OCI-LY1 (cell line): ENCODE measurements at regions not wholly inside any gene's neighbourhood (a gene's known extent, or its start where the extent isn't known, plus 50 kb on each side); places are given as distances from the start of the nearest gene placed in this dataset.

ENCODE experiments used
- H2AFZ ChIP-seq: fragments of 200-600 bp; sonication (generic), shearing (Covaris generic); 2 replicates; pipeline ENCODE4 v1.6.0; 2014; ENCODE audit warnings: antibody characterized with exemption, mild to moderate bottlenecking, low read length
- H3F3A ChIP-seq: fragments of 200-600 bp; sonication (generic), shearing (Covaris generic); 2 replicates; pipeline ENCODE4 v1.6.0; 2014; ENCODE audit warnings: mild to moderate bottlenecking, antibody characterized with exemption, low read length, moderate library complexity; ENCODE audit not compliant: insufficient read depth
- H3K27ac ChIP-seq: fragments of 200-600 bp; sonication (generic); 2 replicates; pipeline ENCODE4 v1.5.1; 2014; ENCODE audit warnings: low read length, mixed run types, mild to moderate bottlenecking, low read depth; ENCODE audit not compliant: poor library complexity, severe bottlenecking
- H3K27me3 ChIP-seq: fragments of 200-600 bp; sonication (generic); 2 replicates; pipeline ENCODE4 v1.6.0; 2014; ENCODE audit warnings: antibody characterized with exemption, mild to moderate bottlenecking, low read length, moderate library complexity; ENCODE audit not compliant: insufficient read depth
- H3K36me3 ChIP-seq: fragments of 200-600 bp; sonication (generic); 2 replicates; pipeline ENCODE4 v1.6.1; 2014; ENCODE audit warnings: mild to moderate bottlenecking, antibody characterized with exemption, low read length, moderate library complexity, mixed read lengths; ENCODE audit not compliant: insufficient read depth
- H3K4me1 ChIP-seq: fragments of 200-600 bp; sonication (generic); 2 replicates; pipeline ENCODE4 v1.5.1; 2014; ENCODE audit warnings: mild to moderate bottlenecking, low read length, moderate library complexity; ENCODE audit not compliant: insufficient read depth, severe bottlenecking
- H3K4me2 ChIP-seq: fragments of 200-600 bp; sonication (generic), shearing (Covaris generic); 2 replicates; pipeline ENCODE4 v1.6.1; 2014; ENCODE audit warnings: low read length
- H3K4me3 ChIP-seq: fragments of 200-600 bp; sonication (generic); 2 replicates; pipeline ENCODE4 v1.5.1; 2014; ENCODE audit warnings: low read length, low read depth, mild to moderate bottlenecking, mixed read lengths; ENCODE audit not compliant: poor library complexity, severe bottlenecking
- H3K79me2 ChIP-seq: fragments of 200-600 bp; shearing (Covaris generic); 2 replicates; pipeline ENCODE4 v1.6.1; 2016; ENCODE audit warnings: mixed run types, low read length, mixed read lengths; ENCODE audit not compliant: insufficient read depth
- H3K9ac ChIP-seq: fragments of 200-600 bp; sonication (generic), shearing (Covaris generic); 2 replicates; pipeline ENCODE4 v1.6.1; 2014; ENCODE audit warnings: mild to moderate bottlenecking, low read length, mixed read lengths
- H3K9me2 ChIP-seq: fragments of 200-600 bp; sonication (generic), shearing (Covaris generic); 2 replicates; pipeline ENCODE4 v1.6.1; 2014; ENCODE audit warnings: low read depth, mild to moderate bottlenecking, low read length, mixed read lengths
- H3K9me3 ChIP-seq: fragments of 200-600 bp; shearing (Covaris generic); 2 replicates; pipeline ENCODE4 v1.6.1; 2014; ENCODE audit warnings: low read length, mixed read lengths
- H4K20me1 ChIP-seq: fragments of 200-600 bp; sonication (generic), shearing (Covaris generic); 2 replicates; pipeline ENCODE4 v1.6.0; 2016; ENCODE audit warnings: mild to moderate bottlenecking, low read length; ENCODE audit not compliant: insufficient read depth
- CTCF ChIP-seq: fragments of 200-600 bp; sonication (generic), shearing (Covaris generic); IDR thresholded peaks from 2 replicates; pipeline ENCODE4 v1.5.1; 2017; ENCODE audit warnings: mild to moderate bottlenecking, antibody characterized with exemption, low read length, moderate library complexity, mixed read lengths
- EZH2 ChIP-seq: fragments of 200-600 bp; sonication (generic), shearing (Covaris generic); IDR thresholded peaks from 2 replicates; pipeline ENCODE4 v1.8.0; 2017; ENCODE audit warnings: borderline replicate concordance, mixed run types, mild to moderate bottlenecking, antibody characterized with exemption, low read length, moderate library complexity, mixed read lengths

GRCh38 chr16:62545039-62545438 lies 508.8 kb upstream of the CDH8 start:
- H3K4me1 ChIP-seq: no peaks in the 10 kb centered on the region
- no peaks in the 10 kb centered on the region for H3K9me2 ChIP-seq
- H3K27me3 ChIP-seq: no peaks in the 10 kb centered on the region
- H3K79me2 ChIP-seq: no peaks in the 10 kb centered on the region
- no peaks in the 10 kb centered on the region for H3K36me3 ChIP-seq
- H2AFZ ChIP-seq: no peak overlapping the region
- no peak overlapping the region for H3K9ac ChIP-seq
- TF ChIP-seq EZH2 (no peak), CTCF (no peak)
- no peaks in the 10 kb centered on the region for H3K9me3 ChIP-seq
- H3F3A ChIP-seq: no peaks in the 10 kb centered on the region
- no peak overlapping the region for H3K27ac ChIP-seq
- H3K4me2 ChIP-seq: no peak overlapping the region
- no peaks in the 10 kb centered on the region for H4K20me1 ChIP-seq
- no peak overlapping the region for H3K4me3 ChIP-seq

- Histone ChIP-seq H3F3A (no peaks in the 10 kb centered on the region), H3K36me3 (no peaks in the 10 kb centered on the region), H3K27me3 (no peaks in the 10 kb centered on the region), H3K9me3 (no peaks in the 10 kb centered on the region), H2AFZ (no peak overlapping the region), H3K4me3 (no peak overlapping the region), H3K9ac (no peak overlapping the region), H4K20me1 (no peaks in the 10 kb centered on the region), H3K27ac (no peak overlapping the region), H3K4me1 (no peaks in the 10 kb centered on the region), H3K79me2 (no peaks in the 10 kb centered on the region), H3K9me2 (no peaks in the 10 kb centered on the region), H3K4me2 (no peak overlapping the region)
- no peak for TF ChIP-seq EZH2
- TF ChIP-seq CTCF: no peak
Measured at GRCh38 chr16:62543516-62543915, 507.3 kb upstream of the CDH8 start.

GRCh38 chr16:62539657-62540056 lies 503.4 kb upstream of the CDH8 start:
- H3K27me3 ChIP-seq: no peaks in the 10 kb centered on the region
- no peaks in the 10 kb centered on the region for H4K20me1 ChIP-seq
- TF ChIP-seq CTCF (no peak), EZH2 (no peak)
- no peak overlapping the region for H3K9ac ChIP-seq
- H3F3A ChIP-seq: no peaks in the 10 kb centered on the region
- no peak overlapping the region for H3K27ac ChIP-seq
- H3K79me2 ChIP-seq: no peaks in the 10 kb centered on the region
- H2AFZ ChIP-seq: no peak overlapping the region
- H3K4me1 ChIP-seq: no peaks in the 10 kb centered on the region
- no peaks in the 10 kb centered on the region for H3K9me3 ChIP-seq
- H3K4me3 ChIP-seq: no peak overlapping the region
- no peak overlapping the region for H3K4me2 ChIP-seq
- H3K36me3 ChIP-seq: no peaks in the 10 kb centered on the region
- no peaks in the 10 kb centered on the region for H3K9me2 ChIP-seq
